GM19372 (cell line): ENCODE measurements at regions not wholly inside any gene's neighbourhood (a gene's known extent, or its start where the extent isn't known, plus 50 kb on each side); places are given as distances from the start of the nearest gene placed in this dataset.

Source experiments
- ATAC-seq: cut with Tn5 transposase; IDR thresholded peaks from one replicate; pipeline ENCODE4 v1.9.1; 2021; ENCODE audit warnings: mild to moderate bottlenecking, low read depth, moderate library complexity; ENCODE audit not compliant: unreplicated experiment

- no peak for ATAC-seq
These were observed 778.5 kb upstream of the FANCL start for GRCh38 chr2:59019566-59020159.

DNA sequence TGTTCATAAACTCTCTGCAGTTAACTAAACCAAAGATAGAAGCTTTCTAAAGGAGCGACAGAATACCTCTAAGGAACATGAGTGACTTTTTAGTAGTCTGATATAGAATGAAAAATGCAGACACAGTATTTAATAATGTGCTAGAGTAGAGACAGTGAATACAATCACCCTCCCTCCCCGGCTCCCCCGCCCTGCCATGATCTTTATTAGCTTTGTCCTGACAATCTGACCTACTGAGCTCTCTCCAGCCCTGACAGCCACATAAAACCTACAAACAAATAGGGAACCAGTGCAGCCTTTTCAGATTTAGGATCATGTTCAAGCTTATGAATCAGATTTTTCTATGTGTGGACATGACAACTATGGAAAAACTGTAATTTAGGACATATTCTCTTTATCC is 777.6 kb upstream of the FANCL start:
- no peak for ATAC-seq

- ATAC-seq = no peak
These were observed 773.9 kb upstream of the FANCL start for GRCh38 chr2:59015027-59015426.

DNA sequence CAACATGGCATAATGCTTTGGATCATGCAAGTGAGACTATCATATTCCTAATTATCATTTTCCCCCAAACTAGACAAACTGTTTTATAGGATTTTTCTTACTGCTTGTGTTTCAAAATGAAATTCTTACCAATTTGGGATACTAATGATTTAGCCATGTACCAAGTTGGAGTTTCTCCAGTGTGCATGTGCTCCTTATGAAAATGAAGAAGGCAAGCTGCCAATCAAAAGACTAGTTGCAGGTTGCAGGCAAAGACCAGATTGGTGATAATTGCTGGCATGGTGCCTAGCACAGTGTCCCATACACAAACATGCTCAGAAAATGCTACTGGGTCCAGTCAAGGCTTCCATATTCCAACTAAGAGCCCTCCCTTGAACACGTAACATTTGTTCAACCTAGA is 771.8 kb upstream of the FANCL start:
- ATAC-seq = no peak

DNA sequence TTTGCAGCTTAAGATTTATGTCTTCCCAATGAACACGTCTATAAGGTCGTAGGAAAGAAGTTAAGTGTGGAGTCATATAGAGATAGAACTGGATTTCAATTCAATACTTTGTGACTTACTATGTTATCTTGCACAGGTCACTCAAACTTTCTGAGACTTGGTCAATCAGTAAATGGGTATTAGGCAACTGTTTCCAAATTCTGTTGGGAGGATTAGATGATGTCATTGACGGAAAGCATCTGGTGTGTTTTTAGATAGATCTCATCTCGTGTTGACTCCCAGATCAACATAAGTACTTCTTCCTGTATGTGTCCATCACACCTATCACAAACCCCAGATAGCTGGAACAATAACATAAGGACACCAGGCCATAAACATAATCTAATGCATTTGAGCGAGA is 771.1 kb upstream of the FANCL start:
- ATAC-seq = no peak

DNA sequence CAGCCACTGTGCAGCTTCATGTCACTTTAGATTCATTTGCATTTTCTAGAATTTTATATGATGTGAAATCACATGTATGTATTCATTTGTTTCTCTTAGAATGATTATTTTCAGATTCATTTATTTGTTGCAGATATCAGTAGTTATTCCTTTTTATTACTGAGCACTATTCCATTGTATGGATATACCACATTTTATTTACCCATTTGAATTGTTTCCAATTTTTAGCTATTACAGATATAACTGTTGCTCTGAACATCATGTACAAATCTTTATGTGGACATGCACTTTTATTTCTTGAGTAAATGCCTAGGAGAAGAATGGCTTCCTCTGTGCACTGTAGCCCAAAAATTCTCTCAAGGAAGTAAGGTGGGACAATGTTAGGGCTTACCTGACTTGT is 767.8 kb upstream of the FANCL start:
- no peak for ATAC-seq

- ATAC-seq = no peak
These were observed 764.9 kb upstream of the FANCL start for GRCh38 chr2:59005836-59006615.

DNA sequence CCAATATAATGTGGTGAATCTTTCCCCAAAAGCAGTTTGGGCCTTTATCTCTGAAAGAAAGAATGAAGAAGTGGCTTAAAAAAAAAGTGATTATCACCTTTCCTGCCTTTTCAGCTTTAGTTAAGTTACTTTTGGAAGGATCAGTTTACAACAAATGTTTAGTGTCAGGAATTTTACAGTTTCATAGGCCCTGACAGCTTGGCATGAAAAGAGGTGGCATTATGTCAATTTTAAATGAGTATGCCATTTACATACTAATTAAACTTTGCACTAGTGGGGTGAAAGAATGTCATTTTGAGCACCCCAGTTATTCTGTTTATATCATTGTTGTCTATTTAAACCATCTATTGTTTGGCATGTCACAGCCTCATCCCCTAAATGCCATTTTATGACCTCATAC is 763.5 kb upstream of the FANCL start:
- ATAC-seq = no peak

GRCh38 chr2:59000796-59001195 is 759.7 kb upstream of the FANCL start:
- no peak for ATAC-seq

GRCh38 chr2:58992062-58992706 is 751.1 kb upstream of the FANCL start:
- ATAC-seq = no peak

DNA sequence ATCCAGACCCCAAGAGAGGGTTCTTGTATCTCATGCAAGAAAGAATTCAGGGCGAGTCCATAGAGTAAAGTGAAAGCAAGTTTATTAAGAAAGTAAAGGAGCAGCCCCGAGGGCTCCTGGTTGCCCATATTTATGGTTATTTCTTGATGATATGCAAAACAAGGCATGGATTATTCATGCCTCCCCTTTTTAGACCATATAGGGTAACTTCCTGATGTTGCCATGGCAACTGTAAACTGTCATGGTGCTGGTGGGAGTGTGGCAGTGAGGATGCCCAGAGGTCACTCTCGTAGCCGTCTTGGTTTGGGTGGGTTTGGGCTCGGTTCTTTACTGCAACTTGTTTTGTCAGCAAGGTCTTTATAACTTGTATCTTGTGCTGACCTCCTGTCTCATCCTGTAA is 750.2 kb upstream of the FANCL start:
- no peak for ATAC-seq

- ATAC-seq = no peak
These were observed 744.4 kb upstream of the FANCL start for GRCh38 chr2:58985541-58985940.

- ATAC-seq = no peak
These were observed 743.6 kb upstream of the FANCL start for GRCh38 chr2:58984731-58985130.

GRCh38 chr2:58983111-58983510 is 742.0 kb upstream of the FANCL start:
- no peak for ATAC-seq

DNA sequence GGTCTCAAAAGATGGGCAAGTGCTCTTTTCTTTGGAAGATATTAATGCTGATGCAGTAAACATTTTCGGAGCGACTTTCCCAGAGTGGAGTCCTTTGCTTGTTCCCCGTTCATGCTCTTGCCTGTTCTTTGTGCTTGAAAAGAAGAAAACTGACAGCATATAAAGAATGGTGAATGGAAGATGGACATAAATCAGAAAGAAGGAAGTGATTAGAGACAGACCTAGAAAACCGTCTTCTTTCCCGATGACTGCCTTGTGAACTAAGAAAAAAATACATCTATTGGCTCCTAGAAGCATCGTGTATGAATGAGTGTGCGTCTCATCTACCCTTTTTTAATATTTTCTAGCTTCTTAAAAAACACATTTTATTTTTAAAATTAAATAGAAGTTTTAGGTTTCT is 740.1 kb upstream of the FANCL start:
- ATAC-seq = no peak

- ATAC-seq = no peak
These were observed 735.4 kb upstream of the FANCL start for GRCh38 chr2:58976375-58977071.

DNA sequence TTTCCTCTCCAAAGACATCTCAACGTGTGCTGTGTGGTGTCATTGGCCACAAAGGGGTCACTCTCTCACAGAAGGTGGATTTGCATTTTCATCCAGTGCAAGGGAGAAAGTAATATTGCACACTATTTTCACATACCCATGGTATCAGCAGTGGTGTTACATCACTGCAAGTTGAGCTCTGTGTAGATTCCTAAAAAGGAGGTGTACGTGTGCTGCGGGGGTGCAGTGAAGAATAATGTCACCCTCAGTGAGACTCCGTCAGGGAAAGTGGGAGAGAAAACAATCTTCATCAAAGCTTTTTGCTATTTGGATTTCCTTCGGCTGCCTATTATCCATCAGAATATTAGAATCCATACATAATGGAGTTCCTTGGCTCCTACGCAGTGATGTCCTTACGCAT is 733.8 kb upstream of the FANCL start:
- no peak for ATAC-seq

GRCh38 chr2:58974426-58974825 is 733.3 kb upstream of the FANCL start:
- ATAC-seq = no peak

- ATAC-seq = no peak
These were observed 732.7 kb upstream of the FANCL start for GRCh38 chr2:58973811-58974281.

DNA sequence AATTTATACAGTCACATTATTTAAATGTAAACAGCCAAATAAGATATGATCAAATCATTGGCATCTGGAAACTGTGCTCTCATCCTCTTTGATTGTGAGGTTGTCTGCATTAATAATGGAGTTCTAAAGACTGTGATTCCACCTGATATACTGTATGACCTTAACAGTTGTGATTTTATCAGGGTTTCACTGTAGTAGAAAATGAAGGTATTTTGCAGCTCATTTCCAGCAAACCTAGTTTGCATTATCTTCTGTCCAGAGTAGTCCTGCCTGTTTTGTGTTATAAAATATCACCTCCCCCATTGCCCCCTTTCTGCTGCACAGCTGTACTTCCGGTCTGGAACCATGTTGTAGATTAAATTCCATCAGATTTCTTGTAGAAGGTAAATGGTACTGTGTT is 731.6 kb upstream of the FANCL start:
- no peak for ATAC-seq
